ENCODE measurements at regions not wholly inside any gene's neighbourhood (a gene's known extent, or its start where the extent isn't known, plus 50 kb on each side); places are given as distances from the start of the nearest gene placed in this dataset.

DNA sequence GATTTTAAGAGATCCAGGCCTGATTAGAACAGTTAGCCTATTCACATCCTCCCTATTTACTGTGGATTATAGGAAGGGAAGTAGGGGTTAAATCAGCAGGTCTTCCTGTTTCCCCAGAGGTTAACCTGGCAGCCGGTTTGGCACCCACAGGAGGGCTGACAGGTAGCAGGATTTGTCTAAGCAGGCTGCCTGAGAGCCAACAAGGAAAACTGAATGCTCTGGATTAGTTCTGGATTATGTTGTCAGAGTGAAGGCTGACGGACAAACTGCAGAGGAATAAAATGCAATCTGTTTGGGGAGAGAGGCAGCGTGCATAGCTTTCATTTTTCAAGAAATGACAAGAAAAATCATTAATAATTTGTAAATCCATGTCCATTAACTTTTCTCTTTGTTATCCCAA lies 397.1 kb upstream of the FAM241A start:
- TF ChIP-seq TCF12 (IDR thresholded peaks at IDR 0.05; ENCODE audit: low read depth) (no peak), RAD21 (IDR thresholded peaks at IDR 0.05; ENCODE audit: low read depth) (no peak)
- TF ChIP-seq, protein P1, sequence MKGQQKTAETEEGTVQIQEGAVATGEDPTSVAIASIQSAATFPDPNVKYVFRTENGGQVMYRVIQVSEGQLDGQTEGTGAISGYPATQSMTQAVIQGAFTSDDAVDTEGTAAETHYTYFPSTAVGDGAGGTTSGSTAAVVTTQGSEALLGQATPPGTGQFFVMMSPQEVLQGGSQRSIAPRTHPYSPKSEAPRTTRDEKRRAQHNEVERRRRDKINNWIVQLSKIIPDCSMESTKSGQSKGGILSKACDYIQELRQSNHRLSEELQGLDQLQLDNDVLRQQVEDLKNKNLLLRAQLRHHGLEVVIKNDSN (IDR thresholded peaks at IDR 0.05) = no peak
- TF ChIP-seq, protein P2, sequence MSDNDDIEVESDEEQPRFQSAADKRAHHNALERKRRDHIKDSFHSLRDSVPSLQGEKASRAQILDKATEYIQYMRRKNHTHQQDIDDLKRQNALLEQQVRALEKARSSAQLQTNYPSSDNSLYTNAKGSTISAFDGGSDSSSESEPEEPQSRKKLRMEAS (IDR thresholded peaks at IDR 0.05) = no peak
- TF ChIP-seq, protein P3, sequence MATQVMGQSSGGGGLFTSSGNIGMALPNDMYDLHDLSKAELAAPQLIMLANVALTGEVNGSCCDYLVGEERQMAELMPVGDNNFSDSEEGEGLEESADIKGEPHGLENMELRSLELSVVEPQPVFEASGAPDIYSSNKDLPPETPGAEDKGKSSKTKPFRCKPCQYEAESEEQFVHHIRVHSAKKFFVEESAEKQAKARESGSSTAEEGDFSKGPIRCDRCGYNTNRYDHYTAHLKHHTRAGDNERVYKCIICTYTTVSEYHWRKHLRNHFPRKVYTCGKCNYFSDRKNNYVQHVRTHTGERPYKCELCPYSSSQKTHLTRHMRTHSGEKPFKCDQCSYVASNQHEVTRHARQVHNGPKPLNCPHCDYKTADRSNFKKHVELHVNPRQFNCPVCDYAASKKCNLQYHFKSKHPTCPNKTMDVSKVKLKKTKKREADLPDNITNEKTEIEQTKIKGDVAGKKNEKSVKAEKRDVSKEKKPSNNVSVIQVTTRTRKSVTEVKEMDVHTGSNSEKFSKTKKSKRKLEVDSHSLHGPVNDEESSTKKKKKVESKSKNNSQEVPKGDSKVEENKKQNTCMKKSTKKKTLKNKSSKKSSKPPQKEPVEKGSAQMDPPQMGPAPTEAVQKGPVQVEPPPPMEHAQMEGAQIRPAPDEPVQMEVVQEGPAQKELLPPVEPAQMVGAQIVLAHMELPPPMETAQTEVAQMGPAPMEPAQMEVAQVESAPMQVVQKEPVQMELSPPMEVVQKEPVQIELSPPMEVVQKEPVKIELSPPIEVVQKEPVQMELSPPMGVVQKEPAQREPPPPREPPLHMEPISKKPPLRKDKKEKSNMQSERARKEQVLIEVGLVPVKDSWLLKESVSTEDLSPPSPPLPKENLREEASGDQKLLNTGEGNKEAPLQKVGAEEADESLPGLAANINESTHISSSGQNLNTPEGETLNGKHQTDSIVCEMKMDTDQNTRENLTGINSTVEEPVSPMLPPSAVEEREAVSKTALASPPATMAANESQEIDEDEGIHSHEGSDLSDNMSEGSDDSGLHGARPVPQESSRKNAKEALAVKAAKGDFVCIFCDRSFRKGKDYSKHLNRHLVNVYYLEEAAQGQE (IDR thresholded peaks at IDR 0.05; ENCODE audit: low read depth) = no peak

DNA sequence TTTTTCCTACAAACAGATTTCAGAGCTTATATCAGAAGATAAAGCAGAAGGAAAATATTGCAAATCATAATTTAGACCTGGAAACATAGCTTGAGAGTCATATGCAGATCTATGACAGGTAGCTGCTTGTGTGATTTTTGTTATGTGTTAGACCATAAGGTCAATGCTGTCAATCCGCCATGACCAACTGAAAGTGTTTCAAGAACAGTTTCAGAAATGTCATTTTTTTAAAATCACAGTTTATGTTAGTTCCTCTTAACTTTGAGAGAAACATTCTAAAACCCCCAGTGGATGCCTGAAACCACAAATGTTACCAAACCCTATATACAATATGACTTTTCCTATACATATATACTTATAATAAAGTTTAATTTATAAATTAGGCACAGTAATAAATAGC lies 391.3 kb upstream of the FAM241A start:
- TF ChIP-seq CEBPB (IDR thresholded peaks at IDR 0.05) (no peak), CREB1 (IDR thresholded peaks at IDR 0.05; ENCODE audit: low read depth) (no peak), TCF12 (IDR thresholded peaks at IDR 0.05; ENCODE audit: low read depth) (no peak), YY1 (IDR thresholded peaks at IDR 0.05; ENCODE audit: low read depth) (no peak), NFIC (IDR thresholded peaks at IDR 0.05) (no peak), EGR1 (IDR thresholded peaks at IDR 0.05) (no peak)

DNA sequence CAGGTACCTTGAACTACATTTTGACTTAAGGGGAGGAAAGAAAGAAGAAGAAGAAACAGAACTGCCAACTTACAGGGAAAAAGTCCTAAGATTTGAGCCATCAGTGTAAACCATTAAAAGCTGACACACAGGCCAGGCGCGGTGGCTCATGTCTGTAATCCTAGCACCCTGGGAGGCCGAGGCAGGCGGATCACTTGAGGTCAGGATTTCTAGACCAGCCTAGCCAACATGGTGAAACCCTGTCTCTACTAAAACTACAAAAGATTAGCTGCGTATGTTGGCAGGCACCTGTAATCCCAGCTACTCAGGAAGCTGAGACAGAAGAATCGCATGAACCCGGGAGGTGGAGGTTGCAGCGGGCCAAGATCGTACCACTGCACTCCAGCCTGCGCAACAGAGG lies 389.7 kb upstream of the FAM241A start:
- TF ChIP-seq, protein P3 (IDR thresholded peaks at IDR 0.05; ENCODE audit: low read depth) = no peak

DNA sequence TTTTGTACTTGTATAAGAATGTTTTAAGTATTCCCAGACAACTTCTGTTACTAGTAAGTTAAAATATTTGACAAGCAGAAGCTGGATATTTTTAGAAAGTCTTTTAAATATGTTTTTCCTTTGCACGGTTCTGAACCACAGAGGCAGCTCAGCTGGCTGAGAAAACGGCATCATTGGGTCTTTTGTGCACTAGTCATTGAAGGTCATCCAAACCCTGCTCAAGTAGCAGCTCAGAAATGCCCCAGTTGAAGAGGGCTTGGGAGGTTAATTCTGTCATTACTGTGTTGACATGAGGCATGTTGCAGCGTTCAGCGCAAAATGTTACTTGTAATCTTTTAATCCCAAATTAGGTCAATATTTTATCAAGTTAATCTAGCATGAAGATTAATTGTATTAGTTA lies 383.7 kb upstream of the FAM241A start:
- TF ChIP-seq CEBPB (IDR thresholded peaks at IDR 0.05) = no peak
- TF ChIP-seq YY1 (IDR thresholded peaks at IDR 0.05; ENCODE audit: low read depth) = no peak
- TF ChIP-seq EGR1 (IDR thresholded peaks at IDR 0.05) = no peak
- TF ChIP-seq, protein P2 (IDR thresholded peaks at IDR 0.05) = no peak
- no peak for TF ChIP-seq FOXM1 (IDR thresholded peaks at IDR 0.05; ENCODE audit: borderline replicate concordance, low read depth)
- no peak for TF ChIP-seq RAD21 (IDR thresholded peaks at IDR 0.05; ENCODE audit: low read depth)
- TF ChIP-seq TAF1 (IDR thresholded peaks at IDR 0.05; ENCODE audit: low read depth) = no peak
- no peak for TF ChIP-seq NFIC (IDR thresholded peaks at IDR 0.05)
- TF ChIP-seq, protein P1 (IDR thresholded peaks at IDR 0.05) = no peak
- no peak for TF ChIP-seq EP300 (IDR thresholded peaks at IDR 0.05; ENCODE audit: borderline replicate concordance)
- no peak for TF ChIP-seq ZBTB7A (IDR thresholded peaks at IDR 0.05; ENCODE audit: low read depth)
- TF ChIP-seq TEAD4 (IDR thresholded peaks at IDR 0.05) = no peak
- no peak for TF ChIP-seq TCF12 (IDR thresholded peaks at IDR 0.05; ENCODE audit: low read depth)
- TF ChIP-seq CREB1 (IDR thresholded peaks at IDR 0.05; ENCODE audit: low read depth) = no peak
- TF ChIP-seq, protein P3 (IDR thresholded peaks at IDR 0.05; ENCODE audit: low read depth) = no peak

DNA sequence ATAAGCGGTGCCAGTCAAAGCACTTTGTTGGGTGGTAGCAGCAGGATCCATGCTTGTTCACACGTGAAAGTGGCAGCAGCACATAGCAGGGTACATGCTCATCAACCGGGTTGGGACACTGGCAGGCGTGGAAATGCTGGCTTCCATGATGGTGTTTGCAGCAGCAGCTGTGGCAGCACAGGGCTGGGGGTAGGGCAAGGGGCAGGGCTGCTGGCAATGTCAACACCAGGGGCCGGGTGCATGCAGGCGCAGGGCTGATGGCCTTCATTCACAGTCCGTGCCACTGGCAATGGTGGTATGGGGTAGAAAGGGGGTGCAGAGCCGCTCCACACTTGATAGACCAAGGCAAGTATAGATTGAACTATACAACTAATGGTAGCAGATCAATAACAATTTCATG lies 374.7 kb upstream of the FAM241A start:
- TF ChIP-seq, protein P1 (IDR thresholded peaks at IDR 0.05) = no peak

Measured in Ishikawa (cell line).